ENCODE measurements at regions not wholly inside any gene's neighbourhood (a gene's known extent, or its start where the extent isn't known, plus 50 kb on each side); places are given as distances from the start of the nearest gene placed in this dataset.

DNA sequence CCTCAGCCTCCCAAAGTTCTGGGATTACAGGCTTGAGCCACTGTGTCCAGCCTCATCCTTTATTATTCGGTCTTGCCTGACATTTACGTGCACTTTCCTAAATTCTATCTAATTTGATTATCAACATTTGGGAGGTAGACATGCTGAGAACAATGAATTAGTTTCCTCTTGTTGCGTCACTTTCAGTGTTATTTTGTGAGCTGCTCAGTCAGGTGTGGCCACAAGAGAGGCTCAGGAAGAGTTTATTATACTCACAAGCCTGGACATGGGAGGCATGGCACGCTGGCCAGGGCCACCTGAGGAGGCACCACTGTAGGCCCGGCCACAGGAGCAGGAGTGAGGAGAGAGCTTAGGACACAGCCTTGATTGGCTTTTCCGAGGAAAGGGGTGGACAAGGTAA is 59.7 kb upstream of the RBFOX2 start:
- intact Hi-C loops (cut with DNase I): no loop called here
- 86% methylated on average over 6 of the region's 6 CpGs for WGBS
- H3K36me3 ChIP-seq: no peaks in the 10 kb centered on the region

DNA sequence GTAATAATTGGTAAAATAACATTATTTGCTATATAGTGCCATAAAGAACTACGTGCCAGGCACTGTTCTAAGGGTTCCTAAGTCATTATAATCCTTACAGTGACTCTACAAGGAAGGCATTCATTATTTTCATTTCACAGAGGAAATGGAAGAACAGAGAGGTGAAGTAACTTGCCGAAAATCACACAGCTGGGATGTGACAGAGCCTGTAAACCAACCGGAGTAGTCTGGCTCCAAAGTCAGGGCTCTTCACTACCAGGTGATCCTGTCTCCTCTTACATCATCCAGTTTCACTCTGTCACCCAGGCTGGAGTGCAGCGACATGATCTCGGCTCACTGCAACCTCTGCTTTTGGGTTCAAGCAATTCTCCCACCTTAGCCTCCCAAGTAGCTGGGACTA is 59.2 kb upstream of the RBFOX2 start:
- H3K4me3 ChIP-seq: no peak overlapping the region
- no peaks in the 10 kb centered on the region for H3K27me3 ChIP-seq
- no peak for DNase-seq (ENCODE audit: extremely low spot score)
- 95% methylated on average over 5 of the region's 5 CpGs for WGBS
- no peaks in the 10 kb centered on the region for H3K36me3 ChIP-seq
- intact Hi-C loops (cut with DNase I): no loop called here
- no peaks in the 10 kb centered on the region for H3K4me1 ChIP-seq
- TF ChIP-seq EP300 (IDR thresholded peaks at IDR 0.05) (no peak), POLR2AphosphoS5 (IDR thresholded peaks at IDR 0.05) (no peak)
- TF ChIP-seq, protein P1, sequence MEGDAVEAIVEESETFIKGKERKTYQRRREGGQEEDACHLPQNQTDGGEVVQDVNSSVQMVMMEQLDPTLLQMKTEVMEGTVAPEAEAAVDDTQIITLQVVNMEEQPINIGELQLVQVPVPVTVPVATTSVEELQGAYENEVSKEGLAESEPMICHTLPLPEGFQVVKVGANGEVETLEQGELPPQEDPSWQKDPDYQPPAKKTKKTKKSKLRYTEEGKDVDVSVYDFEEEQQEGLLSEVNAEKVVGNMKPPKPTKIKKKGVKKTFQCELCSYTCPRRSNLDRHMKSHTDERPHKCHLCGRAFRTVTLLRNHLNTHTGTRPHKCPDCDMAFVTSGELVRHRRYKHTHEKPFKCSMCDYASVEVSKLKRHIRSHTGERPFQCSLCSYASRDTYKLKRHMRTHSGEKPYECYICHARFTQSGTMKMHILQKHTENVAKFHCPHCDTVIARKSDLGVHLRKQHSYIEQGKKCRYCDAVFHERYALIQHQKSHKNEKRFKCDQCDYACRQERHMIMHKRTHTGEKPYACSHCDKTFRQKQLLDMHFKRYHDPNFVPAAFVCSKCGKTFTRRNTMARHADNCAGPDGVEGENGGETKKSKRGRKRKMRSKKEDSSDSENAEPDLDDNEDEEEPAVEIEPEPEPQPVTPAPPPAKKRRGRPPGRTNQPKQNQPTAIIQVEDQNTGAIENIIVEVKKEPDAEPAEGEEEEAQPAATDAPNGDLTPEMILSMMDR (IDR thresholded peaks at IDR 0.05): no peak
- no peaks in the 10 kb centered on the region for H3K9me3 ChIP-seq
- no peak overlapping the region for H3K27ac ChIP-seq (replicated peaks in 1 of 4)

More for the DNA sequence above, 59.7 kb upstream of the RBFOX2 start:
- Histone ChIP-seq H3K9me3 (no peaks in the 10 kb centered on the region), H3K27ac (replicated peaks in 1 of 4) (no peak overlapping the region), H3K4me1 (no peaks in the 10 kb centered on the region), H3K27me3 (no peaks in the 10 kb centered on the region), H3K4me3 (no peak overlapping the region)
- TF ChIP-seq POLR2A (IDR thresholded peaks at IDR 0.05; ENCODE audit: low read depth) (no peak), POLR2AphosphoS5 (IDR thresholded peaks at IDR 0.05) (no peak), EP300 (IDR thresholded peaks at IDR 0.05) (no peak)
- TF ChIP-seq, protein P1 (IDR thresholded peaks at IDR 0.05): no peak
- DNase-seq (ENCODE audit: extremely low spot score): no peak

DNA sequence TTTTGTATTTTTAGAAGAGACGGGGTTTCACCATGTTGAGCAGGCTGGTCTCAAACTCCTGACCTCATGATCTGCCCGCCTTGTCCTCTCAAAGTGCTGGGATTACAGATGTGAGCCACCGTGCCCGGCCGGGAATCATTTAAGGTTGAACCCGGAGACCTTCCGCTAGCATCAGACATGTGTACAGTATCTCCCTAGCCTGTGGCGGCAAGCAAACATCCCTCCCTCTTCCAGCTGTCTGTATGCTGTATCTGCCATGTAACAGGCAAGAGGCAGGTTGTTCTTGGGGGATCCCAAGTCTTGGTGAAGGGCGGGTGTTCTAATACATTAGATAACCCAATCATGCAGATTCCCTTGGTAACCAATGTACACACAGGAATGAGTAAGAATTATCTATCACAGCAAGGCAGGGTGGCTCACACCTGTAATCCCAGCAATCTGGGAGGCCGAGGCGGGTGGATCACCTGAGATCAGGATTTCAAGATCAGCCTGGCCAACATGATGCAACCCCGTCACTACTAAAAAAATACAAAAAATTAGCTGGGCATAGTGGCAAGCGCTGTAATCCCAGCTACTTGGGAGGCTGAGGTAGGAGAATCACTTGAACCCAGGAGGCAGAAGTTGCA is 58.1 kb upstream of the RBFOX2 start:
- WGBS: 96% methylated on average over 13 of the region's 13 CpGs
- TF ChIP-seq POLR2A (IDR thresholded peaks at IDR 0.05; ENCODE audit: low read depth) (no peak), EP300 (IDR thresholded peaks at IDR 0.05) (no peak), POLR2AphosphoS5 (IDR thresholded peaks at IDR 0.05) (no peak)
- TF ChIP-seq, protein P1 (IDR thresholded peaks at IDR 0.05): no peak

DNA sequence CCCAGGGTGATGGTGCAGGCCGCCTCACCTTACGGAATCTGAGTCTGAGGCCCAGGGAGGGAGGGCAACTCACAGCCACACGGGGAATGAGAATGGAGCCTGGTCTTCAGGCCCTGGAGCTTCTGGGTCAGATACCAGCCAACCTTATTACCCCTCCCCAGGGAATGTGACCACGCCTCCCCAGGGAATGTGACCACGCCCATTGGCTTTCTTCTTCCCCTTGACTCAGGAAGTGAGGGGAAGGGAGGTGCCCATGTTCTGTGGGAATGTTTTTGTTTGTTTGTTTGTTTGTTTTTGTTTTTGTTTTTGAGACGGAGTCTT is 57.5 kb upstream of the RBFOX2 start:
- no peaks in the 10 kb centered on the region for H3K27me3 ChIP-seq
- no peak for DNase-seq (ENCODE audit: extremely low spot score)
- H3K4me1 ChIP-seq: no peaks in the 10 kb centered on the region
- no peak overlapping the region for H3K27ac ChIP-seq (replicated peaks in 1 of 4)
- no peak overlapping the region for H3K4me3 ChIP-seq
- intact Hi-C loops (cut with DNase I): no loop called here
- no peaks in the 10 kb centered on the region for H3K36me3 ChIP-seq
- TF ChIP-seq, protein P1 (IDR thresholded peaks at IDR 0.05): no peak
- no peak for TF ChIP-seq EP300 (IDR thresholded peaks at IDR 0.05)
- TF ChIP-seq POLR2AphosphoS5 (IDR thresholded peaks at IDR 0.05): no peak
- no peak for TF ChIP-seq POLR2A (IDR thresholded peaks at IDR 0.05; ENCODE audit: low read depth)
- no peaks in the 10 kb centered on the region for H3K9me3 ChIP-seq
- WGBS: 93% methylated on average over 6 of the region's 6 CpGs

More for the DNA sequence above, 58.1 kb upstream of the RBFOX2 start:
- H3K27me3 ChIP-seq: no peaks in the 10 kb centered on the region
- no peak overlapping the region for H3K4me3 ChIP-seq
- H3K9me3 ChIP-seq: no peaks in the 10 kb centered on the region
- no peaks in the 10 kb centered on the region for H3K36me3 ChIP-seq
- DNase-seq (ENCODE audit: extremely low spot score): no peak
- no peak overlapping the region for H3K27ac ChIP-seq (replicated peaks in 1 of 4)
- H3K4me1 ChIP-seq: no peaks in the 10 kb centered on the region
- intact Hi-C loops (cut with DNase I): no loop called here

Measured in esophagus muscularis mucosa (tissue), 4 donors.